Fibroblast of lung (primary cell): ENCODE measurements at regions not wholly inside any gene's neighbourhood (a gene's known extent, or its start where the extent isn't known, plus 50 kb on each side); places are given as distances from the start of the nearest gene placed in this dataset.

ENCODE experiments used
- CTCF ChIP-seq, 2 donors: IDR thresholded peaks in 1 of 2; conservative IDR thresholded peaks in 1 of 2; 1 replicate in 1 of 2; 2 replicates in 1 of 2; pipeline ENCODE4 v1.5.1; 2011 to 2012; ENCODE audit warnings: low read length in 2 of 2, control low read depth in 1 of 2, inconsistent platforms in 1 of 2, low read depth in 1 of 2, mild to moderate bottlenecking in 1 of 2
- EZH2 ChIP-seq: IDR thresholded peaks from 2 replicates; pipeline ENCODE4 v1.5.1; 2012; ENCODE audit warnings: low read length, control low read depth, mild to moderate bottlenecking; ENCODE audit errors: missing control alignments

- no peak for TF ChIP-seq CTCF (conservative IDR thresholded peaks at IDR 0.05 in 1 of 2, IDR thresholded peaks at IDR 0.05 in 1 of 2; ENCODE audit: low read depth in 1 of 2, low read length in 2 of 2)
- TF ChIP-seq EZH2: no peak
Observed at GRCh38 chr6:128672023-128672422, 151.6 kb upstream of the PTPRK start.
